ENCODE measurements at regions not wholly inside any gene's neighbourhood (a gene's known extent, or its start where the extent isn't known, plus 50 kb on each side); places are given as distances from the start of the nearest gene placed in this dataset.

- TF ChIP-seq CTCF (conservative IDR thresholded peaks at IDR 0.05; ENCODE audit: low read depth, low read length), result no peak
- no peak for TF ChIP-seq EZH2 (IDR thresholded peaks at IDR 0.05; ENCODE audit: borderline replicate concordance, low read depth, low read length, poor library complexity, severe bottlenecking)
Measured at GRCh38 chr13:59538512-59538911, 625.2 kb downstream of the DIAPH3 start.

Measured in A673 (cell line).